HEK293 (cell line): ENCODE measurements at regions not wholly inside any gene's neighbourhood (a gene's known extent, or its start where the extent isn't known, plus 50 kb on each side); places are given as distances from the start of the nearest gene placed in this dataset.

ENCODE experiments used
- CTCF ChIA-PET: fragments of 350-600 bp; formaldehyde crosslinking; extraction: SDS; loops from one replicate; lab custom pipeline; 2021; ENCODE audit warnings: antibody characterized with exemption; lab: Yijun Ruan, JAX
- POLR2A ChIA-PET: fragments of 300-600 bp; formaldehyde crosslinking; extraction: SDS; loops from one replicate; lab custom pipeline; 2020; ENCODE audit warnings: antibody characterized with exemption, inconsistent platforms; lab: Yijun Ruan, JAX
- H3K27ac ChIP-seq: fragments of 200-500 bp; sonication (Bioruptor generic); 2 replicates; pipeline ENCODE4 v1.5.1; 2014; ENCODE audit warnings: low read depth, low read length, control low read depth, inconsistent platforms; ENCODE audit errors: extremely low read depth
- H3K36me3 ChIP-seq, 2 experiments: fragments of 200-500 bp in 1 of 2; sonication (Bioruptor generic) in 1 of 2; 1 replicate in 1 of 2; 2 replicates in 1 of 2; pipeline ENCODE4 v1.5.1; 2014 to 2017; ENCODE audit warnings: inconsistent platforms in 2 of 2, low read length in 2 of 2; ENCODE audit not compliant: control insufficient read depth in 2 of 2, insufficient read depth in 1 of 2
- H3K4me1 ChIP-seq: fragments of 200-500 bp; sonication (Bioruptor generic); 2 replicates; pipeline ENCODE4 v1.5.1; 2014; ENCODE audit warnings: mild to moderate bottlenecking, low read length, inconsistent platforms; ENCODE audit not compliant: control insufficient read depth, insufficient read depth
- H3K4me3 ChIP-seq: 2 replicates; pipeline ENCODE4 v1.5.1; 2011; ENCODE audit warnings: low read depth, mild to moderate bottlenecking, control low read depth, low read length, moderate library complexity
- H3K9me3 ChIP-seq: fragments of 200-500 bp; sonication (Bioruptor generic); 2 replicates; pipeline ENCODE4 v1.5.1; 2014; ENCODE audit warnings: low read depth, low read length, inconsistent platforms; ENCODE audit not compliant: control insufficient read depth, insufficient read depth
- EGR2 ChIP-seq: fragments of 450-650 bp; formaldehyde crosslinking; IDR thresholded peaks from 2 replicates; pipeline ENCODE4 v1.5.1; 2016; ENCODE audit warnings: low read depth, missing biosample characterization, missing genetic modification characterization
- FEZF1 ChIP-seq: fragments of 450-650 bp; formaldehyde crosslinking; IDR thresholded peaks from 2 replicates; pipeline ENCODE4 v1.5.1; 2016; ENCODE audit warnings: missing biosample characterization, missing genetic modification characterization
- GLIS1 ChIP-seq: fragments of 450-650 bp; formaldehyde crosslinking; IDR thresholded peaks from 2 replicates; pipeline ENCODE4 v1.5.1; 2016; ENCODE audit warnings: missing biosample characterization, missing genetic modification characterization
- GLIS2 ChIP-seq: fragments of 450-650 bp; formaldehyde crosslinking; IDR thresholded peaks from 2 replicates; pipeline ENCODE4 v1.5.1; 2016; ENCODE audit warnings: missing biosample characterization, missing genetic modification characterization
- HOXC10 ChIP-seq: sonication (generic); formaldehyde crosslinking; IDR thresholded peaks from 2 replicates; pipeline ENCODE4 v1.8.1; 2023; ENCODE audit warnings: mild to moderate bottlenecking, missing genetic modification reagents
- IKZF3 ChIP-seq: fragments of 450-650 bp; IDR thresholded peaks from 2 replicates; pipeline ENCODE4 v1.5.0; 2018; ENCODE audit warnings: missing biosample characterization, mild to moderate bottlenecking, missing genetic modification characterization, moderate library complexity
- KLF7 ChIP-seq: fragments of 450-650 bp; formaldehyde crosslinking; IDR thresholded peaks from 2 replicates; pipeline ENCODE4 v1.5.1; 2016; ENCODE audit warnings: missing biosample characterization, missing genetic modification characterization, borderline replicate concordance
- MYNN ChIP-seq: fragments of 450-650 bp; formaldehyde crosslinking; IDR thresholded peaks from 2 replicates; pipeline ENCODE4 v1.5.1; 2016; ENCODE audit warnings: missing biosample characterization, missing genetic modification characterization, borderline replicate concordance
- PATZ1 ChIP-seq: fragments of 450-650 bp; formaldehyde crosslinking; IDR thresholded peaks from 2 replicates; pipeline ENCODE4 v1.5.1; 2016; ENCODE audit warnings: missing biosample characterization, missing genetic modification characterization
- PRDM1 ChIP-seq: fragments of 450-650 bp; formaldehyde crosslinking; IDR thresholded peaks from 2 replicates; pipeline ENCODE4; 2016; ENCODE audit warnings: missing biosample characterization, missing genetic modification characterization
- SETDB1 ChIP-seq: IDR thresholded peaks from one replicate; pipeline ENCODE4 v1.6.1; 2017; ENCODE audit warnings: mild to moderate bottlenecking, low read length, moderate library complexity, mixed read lengths; ENCODE audit not compliant: insufficient read length
- WT1 ChIP-seq: fragments of 450-650 bp; formaldehyde crosslinking; IDR thresholded peaks from 2 replicates; pipeline ENCODE4 v1.5.1; 2016; ENCODE audit warnings: missing biosample characterization, missing genetic modification characterization
- ZBTB20 ChIP-seq: fragments of 450-650 bp; formaldehyde crosslinking; IDR thresholded peaks from 2 replicates; pipeline ENCODE4 v1.5.1; 2016; ENCODE audit warnings: missing biosample characterization, missing genetic modification characterization
- ZBTB8A ChIP-seq: fragments of 450-650 bp; formaldehyde crosslinking; IDR thresholded peaks from 2 replicates; pipeline ENCODE4 v1.5.1; 2016; ENCODE audit warnings: missing biosample characterization, missing genetic modification characterization
- ZEB2 ChIP-seq: fragments of 450-650 bp; formaldehyde crosslinking; IDR thresholded peaks from 2 replicates; pipeline ENCODE4 v1.5.1; 2016; ENCODE audit warnings: missing biosample characterization, missing genetic modification characterization
- ZFP69B ChIP-seq: fragments of 450-650 bp; formaldehyde crosslinking; IDR thresholded peaks from 2 replicates; pipeline ENCODE4 v1.5.1; 2016; ENCODE audit warnings: missing biosample characterization, missing genetic modification characterization
- ZNF121 ChIP-seq: fragments of 450-650 bp; formaldehyde crosslinking; IDR thresholded peaks from 2 replicates; pipeline ENCODE4 v1.5.1; 2016; ENCODE audit warnings: missing biosample characterization, missing genetic modification characterization
- ZNF133 ChIP-seq: fragments of 450-650 bp; formaldehyde crosslinking; IDR thresholded peaks from 2 replicates; pipeline ENCODE4 v1.5.1; 2016; ENCODE audit warnings: missing biosample characterization, missing genetic modification characterization
- ZNF16 ChIP-seq: fragments of 450-650 bp; formaldehyde crosslinking; IDR thresholded peaks from 2 replicates; pipeline ENCODE4 v1.5.1; 2016; ENCODE audit warnings: low read depth, missing biosample characterization, missing genetic modification characterization
- ZNF174 ChIP-seq: fragments of 450-650 bp; formaldehyde crosslinking; IDR thresholded peaks from 2 replicates; pipeline ENCODE4 v1.5.0; 2017; ENCODE audit warnings: missing biosample characterization, mild to moderate bottlenecking, missing genetic modification characterization
- ZNF223 ChIP-seq: fragments of 450-650 bp; formaldehyde crosslinking; IDR thresholded peaks from 2 replicates; pipeline ENCODE4 v1.5.1; 2016; ENCODE audit warnings: missing biosample characterization, missing genetic modification characterization
- ZNF248 ChIP-seq: fragments of 450-650 bp; formaldehyde crosslinking; IDR thresholded peaks from 2 replicates; pipeline ENCODE4 v1.5.1; 2017; ENCODE audit warnings: missing biosample characterization, missing genetic modification characterization
- ZNF335 ChIP-seq: fragments of 450-650 bp; formaldehyde crosslinking; conservative IDR thresholded peaks from 2 replicates; pipeline ENCODE4 v1.5.1; 2016; ENCODE audit warnings: missing biosample characterization, missing genetic modification characterization
- ZNF416 ChIP-seq: fragments of 450-650 bp; formaldehyde crosslinking; IDR thresholded peaks from 2 replicates; pipeline ENCODE4 v1.5.1; 2016; ENCODE audit warnings: missing biosample characterization, missing genetic modification characterization
- ZNF426 ChIP-seq: fragments of 450-650 bp; formaldehyde crosslinking; IDR thresholded peaks from 2 replicates; pipeline ENCODE4 v1.5.1; 2017; ENCODE audit warnings: missing biosample characterization, missing genetic modification characterization, mild to moderate bottlenecking, inconsistent platforms, moderate library complexity
- ZNF529 ChIP-seq: fragments of 450-650 bp; formaldehyde crosslinking; IDR thresholded peaks from 2 replicates; pipeline ENCODE4 v1.5.1; 2017; ENCODE audit warnings: missing genetic modification characterization, missing biosample characterization; ENCODE audit not compliant: insufficient replicate concordance
- ZNF555 ChIP-seq: fragments of 450-650 bp; formaldehyde crosslinking; conservative IDR thresholded peaks from 2 replicates; pipeline ENCODE4 v1.5.1; 2017; ENCODE audit warnings: missing biosample characterization, mild to moderate bottlenecking, missing genetic modification characterization, inconsistent platforms
- ZNF629 ChIP-seq: fragments of 450-650 bp; formaldehyde crosslinking; IDR thresholded peaks from 2 replicates; pipeline ENCODE4 v1.5.1; 2017; ENCODE audit warnings: missing biosample characterization, missing genetic modification characterization
- ZNF654 ChIP-seq: fragments of 450-650 bp; formaldehyde crosslinking; IDR thresholded peaks from 2 replicates; pipeline ENCODE4 v1.5.1; 2016; ENCODE audit warnings: low read depth, missing biosample characterization, missing genetic modification characterization
- ZNF664 ChIP-seq: fragments of 450-650 bp; formaldehyde crosslinking; IDR thresholded peaks from 2 replicates; pipeline ENCODE4 v1.5.1; 2016; ENCODE audit warnings: missing biosample characterization, missing genetic modification characterization
- ZNF670 ChIP-seq: fragments of 450-650 bp; formaldehyde crosslinking; IDR thresholded peaks from 2 replicates; pipeline ENCODE4 v1.5.1; 2016; ENCODE audit warnings: missing biosample characterization, missing genetic modification characterization, low read depth
- ZNF777 ChIP-seq: fragments of 450-650 bp; formaldehyde crosslinking; IDR thresholded peaks from 2 replicates; pipeline ENCODE4 v1.5.1; 2017; ENCODE audit warnings: missing biosample characterization, missing genetic modification characterization, borderline replicate concordance
- TF ChIP-seq, protein P1 (sequence below): fragments of 450-650 bp; formaldehyde crosslinking; IDR thresholded peaks from 2 replicates; pipeline ENCODE4 v1.5.1; 2017; ENCODE audit warnings: missing biosample characterization, mild to moderate bottlenecking, missing genetic modification characterization, moderate library complexity
- TF ChIP-seq, protein P2 (sequence below): fragments of 450-650 bp; formaldehyde crosslinking; IDR thresholded peaks from 2 replicates; pipeline ENCODE4 v1.5.1; 2016; ENCODE audit warnings: missing biosample characterization, missing genetic modification characterization

DNA sequence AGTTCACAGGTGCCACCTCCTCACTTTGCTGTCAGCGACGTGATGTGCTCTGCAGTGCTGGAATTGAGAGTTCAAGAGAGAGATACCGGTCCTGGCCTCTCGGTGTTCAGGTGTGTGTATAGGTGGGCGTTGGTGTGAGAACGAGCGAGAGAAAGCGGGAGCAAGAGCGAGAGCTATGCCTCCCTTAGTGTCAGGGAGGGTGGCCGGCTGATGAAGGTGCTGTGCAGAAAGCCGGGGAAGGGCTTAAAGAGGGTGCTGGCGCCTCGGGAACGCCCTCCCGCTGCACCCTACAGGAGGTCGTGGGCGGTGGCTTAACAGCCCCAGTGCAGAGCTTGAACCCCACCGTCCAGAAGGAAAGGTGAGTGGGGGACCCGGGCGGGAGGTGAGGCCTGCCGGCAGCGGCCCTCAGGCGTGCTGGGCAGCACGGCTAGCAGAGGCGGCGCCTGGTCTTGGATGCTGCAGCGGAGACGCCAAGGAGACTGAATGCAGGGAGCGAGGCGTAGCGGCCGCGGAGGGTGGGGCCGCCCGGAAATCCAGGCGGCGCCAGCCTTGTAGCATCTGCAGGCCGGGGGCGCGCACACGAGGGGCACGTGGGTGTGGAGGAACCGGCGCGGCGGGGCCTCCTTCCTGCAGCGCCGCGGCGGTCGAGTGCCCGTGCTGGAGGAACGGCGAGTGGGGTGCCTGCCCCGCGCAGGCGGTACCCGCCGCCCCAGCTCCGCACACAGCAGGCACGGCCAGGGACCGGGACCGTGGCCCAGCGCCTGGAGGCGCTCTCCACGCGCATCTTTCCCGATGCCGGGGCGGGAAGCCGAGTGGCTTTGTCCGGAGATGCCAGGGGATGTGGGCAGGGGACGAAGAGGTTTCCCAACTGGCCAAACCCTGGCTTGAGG, 246.8 kb upstream of the TOPAZ1 start (continued):
- TF ChIP-seq, protein P1, sequence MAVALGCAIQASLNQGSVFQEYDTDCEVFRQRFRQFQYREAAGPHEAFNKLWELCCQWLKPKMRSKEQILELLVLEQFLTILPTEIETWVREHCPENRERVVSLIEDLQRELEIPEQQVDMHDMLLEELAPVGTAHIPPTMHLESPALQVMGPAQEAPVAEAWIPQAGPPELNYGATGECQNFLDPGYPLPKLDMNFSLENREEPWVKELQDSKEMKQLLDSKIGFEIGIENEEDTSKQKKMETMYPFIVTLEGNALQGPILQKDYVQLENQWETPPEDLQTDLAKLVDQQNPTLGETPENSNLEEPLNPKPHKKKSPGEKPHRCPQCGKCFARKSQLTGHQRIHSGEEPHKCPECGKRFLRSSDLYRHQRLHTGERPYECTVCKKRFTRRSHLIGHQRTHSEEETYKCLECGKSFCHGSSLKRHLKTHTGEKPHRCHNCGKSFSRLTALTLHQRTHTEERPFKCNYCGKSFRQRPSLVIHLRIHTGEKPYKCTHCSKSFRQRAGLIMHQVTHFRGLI, result no peak
- TF ChIP-seq ZNF629 (tag by site-specific recombination), result no peak
- TF ChIP-seq ZNF335 (tag by site-specific recombination), result peak; percentile 60
- no peak for TF ChIP-seq ZNF133 (tag by site-specific recombination)
- no peak for TF ChIP-seq ZNF670 (tag by site-specific recombination)
- peak; percentile 61 for TF ChIP-seq GLIS2
- no peak for TF ChIP-seq ZNF426
- TF ChIP-seq ZNF529 (tag by site-specific recombination), result no peak
- TF ChIP-seq ZFP69B (tag by site-specific recombination), result peak; percentile 54
- TF ChIP-seq ZNF16, result no peak
- no peak for TF ChIP-seq ZNF121 (tag by site-specific recombination)
- peak; percentile 13 for TF ChIP-seq SETDB1
- TF ChIP-seq KLF7 (tag by site-specific recombination), result peak; percentile 60; the same call in 1 of the 2 replicates
- no peak for TF ChIP-seq ZNF248 (tag by site-specific recombination)
- no peak for TF ChIP-seq ZNF555
- no peak for TF ChIP-seq FEZF1 (tag by site-specific recombination)
- TF ChIP-seq PRDM1 (tag by site-specific recombination), result no peak
- no peak for TF ChIP-seq ZNF664 (tag by site-specific recombination)
- no peak for TF ChIP-seq WT1
- no peak for TF ChIP-seq MYNN
- TF ChIP-seq, protein P2, sequence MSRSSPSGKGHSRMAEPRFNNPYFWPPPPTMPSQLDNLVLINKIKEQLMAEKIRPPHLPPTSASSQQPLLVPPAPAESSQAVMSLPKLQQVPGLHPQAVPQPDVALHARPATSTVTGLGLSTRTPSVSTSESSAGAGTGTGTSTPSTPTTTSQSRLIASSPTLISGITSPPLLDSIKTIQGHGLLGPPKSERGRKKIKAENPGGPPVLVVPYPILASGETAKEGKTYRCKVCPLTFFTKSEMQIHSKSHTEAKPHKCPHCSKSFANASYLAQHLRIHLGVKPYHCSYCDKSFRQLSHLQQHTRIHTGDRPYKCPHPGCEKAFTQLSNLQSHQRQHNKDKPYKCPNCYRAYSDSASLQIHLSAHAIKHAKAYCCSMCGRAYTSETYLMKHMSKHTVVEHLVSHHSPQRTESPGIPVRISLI (tag by site-specific recombination), result no peak
- TF ChIP-seq HOXC10 (CRISPR knock-in tag), result no peak
- TF ChIP-seq EGR2 (tag by site-specific recombination), result peak; percentile 26; the same call in 1 of the 2 replicates

- no peak overlapping the region; the same call in 1 of the 2 replicates for H3K27ac ChIP-seq
- H3K4me1 ChIP-seq, result no peaks in the 10 kb centered on the region; the same call in 1 of the 2 replicates
- H3K9me3 ChIP-seq, result no peaks in the 10 kb centered on the region
- no peaks in the 10 kb centered on the region for H3K36me3 ChIP-seq
- POLR2A ChIA-PET, result no interaction called here
- CTCF ChIA-PET, result interaction anchor here (0.5 to 1.3 kb wide), 13 partner anchors 32 to 444 kb away, joined by 3 to 5 read pairs (median 4); no protein-coding TSS in a partner anchor
- H3K4me3 ChIP-seq, result peak overlapping the region; percentile 38
- no peak for TF ChIP-seq ZNF654 (tag by site-specific recombination)
- TF ChIP-seq ZEB2 (tag by site-specific recombination), result no peak
- TF ChIP-seq ZBTB8A (tag by site-specific recombination), result 0 out of 2 replicates have a peak, but pooled peaks have one; percentile 9
- TF ChIP-seq ZNF223, result no peak
- TF ChIP-seq ZBTB20, result peak; percentile 67; the same call in 1 of the 2 replicates
- TF ChIP-seq ZNF777 (tag by site-specific recombination), result peak; percentile 78; the same call in 1 of the 2 replicates
- TF ChIP-seq IKZF3 (tag by site-specific recombination), result no peak
- TF ChIP-seq ZNF174 (tag by site-specific recombination), result no peak
- peak; percentile 26; the same call in 1 of the 2 replicates for TF ChIP-seq PATZ1 (tag by site-specific recombination)
- TF ChIP-seq ZNF416 (tag by site-specific recombination), result no peak
- 0 out of 2 replicates have a peak, but pooled peaks have one; percentile 21 for TF ChIP-seq GLIS1
Measured at GRCh38 chr3:43995547-43996378, 245.9 kb upstream of the TOPAZ1 start.
